MCF 10A (cell line): ENCODE measurements at regions not wholly inside any gene's neighbourhood (a gene's known extent, or its start where the extent isn't known, plus 50 kb on each side); places are given as distances from the start of the nearest gene placed in this dataset.

ENCODE experiments used
- BruUV-seq: library from RNA; stranded (reverse); fragments of 400-500 nt; replicated peaks from 2 replicates; lab custom pipeline; 2021; lab: Mats Ljungman, UMichigan
- CTCF ChIA-PET: fragments of 300-600 bp; sonication (Branson Sonifier 250); formaldehyde crosslinking; extraction: SDS; loops from one replicate; lab custom pipeline; 2021; ENCODE audit warnings: antibody characterized with exemption, inconsistent platforms; lab: Yijun Ruan, JAX
- POLR2A ChIA-PET: fragments of 300-600, 350-650 bp; sonication (Branson Sonifier 250); formaldehyde crosslinking; extraction: SDS; loops from one replicate; lab custom pipeline; 2020; ENCODE audit warnings: antibody characterized with exemption, inconsistent platforms; lab: Yijun Ruan, JAX
- DNase-seq: peaks from one replicate; pipeline ENCODE4 v3.0.0-alpha.2; 2018; ENCODE audit not compliant: unreplicated experiment
- H3K27ac Mint-ChIP-seq: one replicate; pipeline ENCODE4 v1.8.0; 2022; ENCODE audit warnings: mild to moderate bottlenecking, low read depth, mixed read lengths; ENCODE audit not compliant: unreplicated experiment
- H3K27me3 Mint-ChIP-seq: one replicate; pipeline ENCODE4 v1.8.0; 2022; ENCODE audit warnings: mixed read lengths; ENCODE audit not compliant: insufficient read depth, unreplicated experiment
- H3K36me3 Mint-ChIP-seq: one replicate; pipeline ENCODE4 v1.8.0; 2022; ENCODE audit warnings: mild to moderate bottlenecking, moderate library complexity, mixed read lengths; ENCODE audit not compliant: insufficient read depth, unreplicated experiment
- H3K4me1 Mint-ChIP-seq: one replicate; pipeline ENCODE4 v1.8.0; 2022; ENCODE audit warnings: mixed read lengths; ENCODE audit not compliant: insufficient read depth, unreplicated experiment
- H3K4me3 Mint-ChIP-seq: one replicate; pipeline ENCODE4 v1.8.0; 2022; ENCODE audit warnings: mild to moderate bottlenecking, moderate library complexity, mixed read lengths; ENCODE audit not compliant: unreplicated experiment
- H3K9me3 Mint-ChIP-seq: one replicate; pipeline ENCODE4 v1.8.0; 2022; ENCODE audit warnings: mixed read lengths; ENCODE audit not compliant: unreplicated experiment
- intact Hi-C: fragments of 100-400 bp; cut with micrococcal nuclease; formaldehyde crosslinking; loops from 2 replicates; pipeline ENCODE4 v1.14.1; 2022
- TF ChIP-seq, protein P1 (sequence below): fragments of 200-600 bp; IDR thresholded peaks from one replicate; pipeline ENCODE4 v1.8.0; 2022; ENCODE audit warnings: antibody characterized with exemption, mild to moderate bottlenecking; ENCODE audit not compliant: unreplicated experiment

DNA sequence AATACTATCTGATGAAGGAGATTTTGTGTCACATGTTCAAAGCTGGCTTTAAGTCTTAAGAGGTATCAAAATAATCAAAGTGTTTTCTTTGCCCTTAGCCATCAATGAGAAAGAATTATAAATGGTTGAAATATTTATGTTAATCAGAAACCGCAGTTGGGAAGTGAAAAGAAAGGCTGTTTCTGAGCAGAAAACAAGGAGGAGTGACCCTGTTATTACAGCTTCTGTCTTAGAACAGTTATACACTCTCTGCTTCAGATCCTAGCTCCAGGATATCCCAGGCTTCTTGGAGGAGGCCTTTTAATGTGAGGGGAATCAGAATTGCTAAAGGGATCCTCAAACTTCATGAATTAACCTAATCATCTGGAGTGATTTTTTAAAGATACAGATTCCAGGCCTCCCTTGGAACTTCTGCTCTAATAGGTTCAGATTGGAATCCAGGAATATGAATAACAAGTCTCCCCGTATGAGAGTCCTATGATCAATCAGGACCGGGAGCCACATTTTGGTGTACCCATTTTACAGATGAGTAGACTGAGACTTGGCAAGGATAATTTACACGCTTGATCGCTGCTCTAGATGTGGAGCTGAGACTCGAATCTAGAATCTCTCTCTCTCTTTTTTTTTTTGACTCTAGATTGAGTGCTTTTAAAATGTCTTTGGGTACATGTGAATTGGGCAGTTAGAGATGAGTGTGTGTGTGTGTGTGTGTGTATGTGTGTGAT is 50.8 kb upstream of the JAG1 start:
- Mint-ChIP-seq H3K9me3 (no peaks in the 10 kb centered on the region), H3K27ac (no peak overlapping the region), H3K27me3 (no peaks in the 10 kb centered on the region), H3K4me3 (no peak overlapping the region), H3K36me3 (no peaks in the 10 kb centered on the region), H3K4me1 (no peaks in the 10 kb centered on the region)
- ChIA-PET CTCF (interaction anchor here (1.3 kb wide), 2 partner anchors 13 to 50 kb away, joined by 3 read pairs; no protein-coding TSS in a partner anchor), POLR2A (interaction anchor here (1.0 to 1.7 kb wide), 3 partner anchors 9 to 15 kb away, joined by 3 to 5 read pairs (median 4); no protein-coding TSS in a partner anchor)
- TF ChIP-seq, protein P1, sequence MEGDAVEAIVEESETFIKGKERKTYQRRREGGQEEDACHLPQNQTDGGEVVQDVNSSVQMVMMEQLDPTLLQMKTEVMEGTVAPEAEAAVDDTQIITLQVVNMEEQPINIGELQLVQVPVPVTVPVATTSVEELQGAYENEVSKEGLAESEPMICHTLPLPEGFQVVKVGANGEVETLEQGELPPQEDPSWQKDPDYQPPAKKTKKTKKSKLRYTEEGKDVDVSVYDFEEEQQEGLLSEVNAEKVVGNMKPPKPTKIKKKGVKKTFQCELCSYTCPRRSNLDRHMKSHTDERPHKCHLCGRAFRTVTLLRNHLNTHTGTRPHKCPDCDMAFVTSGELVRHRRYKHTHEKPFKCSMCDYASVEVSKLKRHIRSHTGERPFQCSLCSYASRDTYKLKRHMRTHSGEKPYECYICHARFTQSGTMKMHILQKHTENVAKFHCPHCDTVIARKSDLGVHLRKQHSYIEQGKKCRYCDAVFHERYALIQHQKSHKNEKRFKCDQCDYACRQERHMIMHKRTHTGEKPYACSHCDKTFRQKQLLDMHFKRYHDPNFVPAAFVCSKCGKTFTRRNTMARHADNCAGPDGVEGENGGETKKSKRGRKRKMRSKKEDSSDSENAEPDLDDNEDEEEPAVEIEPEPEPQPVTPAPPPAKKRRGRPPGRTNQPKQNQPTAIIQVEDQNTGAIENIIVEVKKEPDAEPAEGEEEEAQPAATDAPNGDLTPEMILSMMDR = no peak
- BruUV-seq = no TSS peak
- intact Hi-C loops = no loop called here
- no peak for DNase-seq

DNA sequence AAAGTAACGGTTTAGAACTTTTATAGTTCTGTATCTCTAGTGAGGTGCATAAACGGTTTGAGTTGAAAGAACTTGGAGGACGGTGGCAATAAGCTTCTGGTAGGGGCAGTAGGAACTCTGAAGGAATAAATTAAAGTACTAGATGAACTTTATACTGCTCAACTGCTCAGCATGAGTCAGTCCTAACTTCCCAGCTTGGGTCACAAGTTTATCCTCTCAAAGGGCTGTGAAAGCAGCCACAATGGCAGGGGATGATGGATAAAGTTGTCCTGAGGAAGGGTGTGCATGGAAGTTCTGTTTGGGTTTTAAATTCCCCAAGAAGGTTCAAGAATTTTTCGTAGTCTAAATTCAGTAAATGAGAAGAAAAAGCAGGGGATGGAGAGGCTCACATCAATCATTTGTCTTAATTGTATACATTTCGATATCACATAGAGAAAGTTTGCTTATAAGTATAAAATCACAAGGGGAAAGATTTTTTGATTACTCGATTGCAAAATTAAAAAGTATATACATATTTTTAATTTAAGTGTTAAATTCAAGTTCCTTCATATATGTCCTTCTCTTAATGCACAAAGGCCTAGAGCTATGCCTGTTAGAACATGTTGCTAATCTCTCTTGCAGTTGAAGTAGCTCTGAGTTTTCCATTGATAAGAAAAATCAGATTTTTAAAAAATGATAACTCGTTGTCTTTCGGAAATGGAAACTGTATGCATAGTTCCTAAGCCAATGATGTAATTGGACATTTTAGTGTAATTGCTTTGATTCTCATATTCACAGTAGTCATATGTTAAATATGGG is 55.3 kb upstream of the JAG1 start:
- Mint-ChIP-seq H3K27ac (no peak overlapping the region), H3K4me3 (no peak overlapping the region)
- POLR2A ChIA-PET = interaction anchor here (0.7 to 1.3 kb wide), 4 partner anchors 13 to 354 kb away, joined by 3 to 4 read pairs (median 4); partner anchors contain the start of gene JAG1

DNA sequence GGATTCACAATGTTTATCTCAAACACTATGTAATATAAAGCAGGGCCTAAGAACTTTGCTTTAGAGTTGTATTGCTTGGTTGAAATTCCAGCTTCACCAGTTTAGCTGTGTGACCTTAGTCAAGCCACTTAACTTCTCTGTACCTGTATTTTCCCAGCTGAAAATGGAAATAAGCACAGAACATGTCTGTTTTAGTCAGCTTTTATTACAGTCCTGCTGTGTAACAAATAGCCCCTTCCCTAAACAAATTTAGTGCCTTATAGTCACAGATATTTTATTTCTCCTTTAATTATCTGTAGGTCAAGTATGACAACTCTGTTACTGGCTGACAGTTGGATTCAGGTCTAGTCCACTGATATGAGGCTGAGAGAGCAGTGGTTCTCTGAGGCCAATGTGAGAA is 56.0 kb upstream of the JAG1 start:
- TF ChIP-seq, protein P1 = no peak
- no TSS peak for BruUV-seq
- Mint-ChIP-seq H3K9me3 (no peaks in the 10 kb centered on the region), H3K4me1 (peaks cover 18% of the 10 kb centered on the region), H3K27me3 (no peaks in the 10 kb centered on the region), H3K36me3 (no peaks in the 10 kb centered on the region), H3K4me3 (no peak overlapping the region), H3K27ac (no peak overlapping the region)
- POLR2A ChIA-PET = interaction anchor here (1.0 to 1.3 kb wide), 3 partner anchors 14 to 353 kb away, joined by 3 to 4 read pairs (median 4); partner anchors contain the start of gene JAG1
- DNase-seq = no peak
- intact Hi-C loops = no loop called here
- CTCF ChIA-PET = no interaction called here

More for the DNA sequence above, 55.3 kb upstream of the JAG1 start:
- H3K27me3 Mint-ChIP-seq = no peaks in the 10 kb centered on the region
- H3K4me1 Mint-ChIP-seq = peaks cover 18% of the 10 kb centered on the region
- intact Hi-C loops = no loop called here
- CTCF ChIA-PET = interaction anchor here (0.6 kb wide), 1 partner anchor 58 kb away, joined by 3 read pairs; no protein-coding TSS in a partner anchor
- no TSS peak for BruUV-seq
- TF ChIP-seq, protein P1 = no peak
- H3K9me3 Mint-ChIP-seq = no peaks in the 10 kb centered on the region
- H3K36me3 Mint-ChIP-seq = no peaks in the 10 kb centered on the region
- no peak for DNase-seq
